Astrocyte (in vitro differentiated cells and primary cell): ENCODE measurements at regions not wholly inside any gene's neighbourhood (a gene's known extent, or its start where the extent isn't known, plus 50 kb on each side); places are given as distances from the start of the nearest gene placed in this dataset.

Experiments
- DNase-seq: peaks from one replicate; pipeline ENCODE4 v3.0.0-alpha.2; 2010; ENCODE audit warnings: low read depth
- FAIRE-seq: peaks from 2 replicates; lab custom pipeline; 2011; peaks lifted over from hg19 to GRCh38; lab: Jason Lieb, UNC
- H2AFZ ChIP-seq: 2 replicates; pipeline ENCODE4 v1.6.0; 2012; ENCODE audit warnings: low read depth, low read length, inconsistent platforms
- H3K27ac ChIP-seq: 2 replicates; pipeline ENCODE4 v1.5.1; 2011; ENCODE audit warnings: low read depth, low read length, inconsistent platforms
- H3K27me3 ChIP-seq: 2 replicates; pipeline ENCODE4 v1.6.0; 2011; ENCODE audit warnings: low read length, inconsistent platforms; ENCODE audit not compliant: insufficient read depth
- H3K36me3 ChIP-seq: 2 replicates; pipeline ENCODE4 v1.5.1; 2011; ENCODE audit warnings: low read length, inconsistent platforms; ENCODE audit not compliant: insufficient read depth
- H3K4me1 ChIP-seq: 2 replicates; pipeline ENCODE4 v1.5.1; 2011; ENCODE audit warnings: low read length, inconsistent platforms; ENCODE audit not compliant: insufficient read depth
- H3K4me2 ChIP-seq: 2 replicates; pipeline ENCODE4 v1.6.0; 2012; ENCODE audit warnings: low read length, inconsistent platforms
- H3K4me3 ChIP-seq: 2 replicates; pipeline ENCODE4 v1.5.1; 2011; ENCODE audit warnings: low read depth, mild to moderate bottlenecking, low read length, inconsistent platforms; ENCODE audit not compliant: insufficient read depth
- H3K79me2 ChIP-seq: 2 replicates; pipeline ENCODE4 v1.6.0; 2012; ENCODE audit warnings: mild to moderate bottlenecking, low read length, inconsistent platforms; ENCODE audit not compliant: insufficient read depth
- H3K9ac ChIP-seq: 2 replicates; pipeline ENCODE4 v1.6.0; 2012; ENCODE audit warnings: mild to moderate bottlenecking, low read length, inconsistent platforms
- H3K9me3 ChIP-seq: 2 replicates; pipeline ENCODE4 v1.5.1; 2012; ENCODE audit warnings: low read depth, mild to moderate bottlenecking, low read length, inconsistent platforms; ENCODE audit not compliant: insufficient read depth
- H4K20me1 ChIP-seq: 2 replicates; pipeline ENCODE4 v1.6.0; 2012; ENCODE audit warnings: low read length, inconsistent platforms; ENCODE audit not compliant: insufficient read depth
- H3K27ac Mint-ChIP-seq: one replicate; pipeline ENCODE4 v1.8.0; 2021; ENCODE audit warnings: mild to moderate bottlenecking, mixed read lengths; ENCODE audit not compliant: unreplicated experiment
- H3K27me3 Mint-ChIP-seq: one replicate; pipeline ENCODE4 v1.8.0; 2021; ENCODE audit warnings: low read depth, mixed read lengths; ENCODE audit not compliant: unreplicated experiment
- H3K36me3 Mint-ChIP-seq: one replicate; pipeline ENCODE4 v1.8.0; 2021; ENCODE audit warnings: low read depth, mixed read lengths; ENCODE audit not compliant: unreplicated experiment
- H3K4me1 Mint-ChIP-seq: one replicate; pipeline ENCODE4 v1.8.0; 2021; ENCODE audit warnings: low read depth, mixed read lengths; ENCODE audit not compliant: unreplicated experiment
- H3K4me3 Mint-ChIP-seq: one replicate; pipeline ENCODE4 v1.8.0; 2021; ENCODE audit warnings: mild to moderate bottlenecking, moderate library complexity, mixed read lengths; ENCODE audit not compliant: unreplicated experiment
- H3K9me3 Mint-ChIP-seq: one replicate; pipeline ENCODE4 v1.8.0; 2021; ENCODE audit warnings: mild to moderate bottlenecking, mixed read lengths; ENCODE audit not compliant: unreplicated experiment
- EZH2 ChIP-seq: IDR thresholded peaks from 2 replicates; pipeline ENCODE4 v1.6.1; 2012; ENCODE audit warnings: mild to moderate bottlenecking, low read length, inconsistent platforms; ENCODE audit not compliant: insufficient read depth
- TF ChIP-seq, protein P1 (sequence below): IDR thresholded peaks from 2 replicates; pipeline ENCODE4 v1.5.1; 2011; ENCODE audit warnings: low read depth, mild to moderate bottlenecking, inconsistent platforms, low read length, moderate library complexity; ENCODE audit not compliant: insufficient read depth

GRCh38 chr2:81648370-81648769 lies 1343.8 kb upstream of the LRRTM1 start:
- H3K9me3 ChIP-seq = no peaks in the 10 kb centered on the region
- H3K4me2 ChIP-seq = no peak overlapping the region
- no peaks in the 10 kb centered on the region for H3K79me2 ChIP-seq
- H3K27ac Mint-ChIP-seq = no peak overlapping the region
- H3K4me3 ChIP-seq = no peak overlapping the region
- H3K27me3 Mint-ChIP-seq = no peaks in the 10 kb centered on the region
- H3K36me3 Mint-ChIP-seq = no peaks in the 10 kb centered on the region
- peaks cover 11% of the 10 kb centered on the region for H3K4me1 Mint-ChIP-seq
- H3K4me1 ChIP-seq = no peaks in the 10 kb centered on the region
- no peak for TF ChIP-seq EZH2
- TF ChIP-seq, protein P1, sequence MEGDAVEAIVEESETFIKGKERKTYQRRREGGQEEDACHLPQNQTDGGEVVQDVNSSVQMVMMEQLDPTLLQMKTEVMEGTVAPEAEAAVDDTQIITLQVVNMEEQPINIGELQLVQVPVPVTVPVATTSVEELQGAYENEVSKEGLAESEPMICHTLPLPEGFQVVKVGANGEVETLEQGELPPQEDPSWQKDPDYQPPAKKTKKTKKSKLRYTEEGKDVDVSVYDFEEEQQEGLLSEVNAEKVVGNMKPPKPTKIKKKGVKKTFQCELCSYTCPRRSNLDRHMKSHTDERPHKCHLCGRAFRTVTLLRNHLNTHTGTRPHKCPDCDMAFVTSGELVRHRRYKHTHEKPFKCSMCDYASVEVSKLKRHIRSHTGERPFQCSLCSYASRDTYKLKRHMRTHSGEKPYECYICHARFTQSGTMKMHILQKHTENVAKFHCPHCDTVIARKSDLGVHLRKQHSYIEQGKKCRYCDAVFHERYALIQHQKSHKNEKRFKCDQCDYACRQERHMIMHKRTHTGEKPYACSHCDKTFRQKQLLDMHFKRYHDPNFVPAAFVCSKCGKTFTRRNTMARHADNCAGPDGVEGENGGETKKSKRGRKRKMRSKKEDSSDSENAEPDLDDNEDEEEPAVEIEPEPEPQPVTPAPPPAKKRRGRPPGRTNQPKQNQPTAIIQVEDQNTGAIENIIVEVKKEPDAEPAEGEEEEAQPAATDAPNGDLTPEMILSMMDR = no peak
- H3K4me3 Mint-ChIP-seq = no peak overlapping the region
- DNase-seq = no peak
- no peaks in the 10 kb centered on the region for H3K27me3 ChIP-seq
- H3K9ac ChIP-seq = no peak overlapping the region
- no peak overlapping the region for H2AFZ ChIP-seq
- H3K9me3 Mint-ChIP-seq = no peaks in the 10 kb centered on the region
- H4K20me1 ChIP-seq = no peaks in the 10 kb centered on the region
- FAIRE-seq = no peak
- no peak overlapping the region for H3K27ac ChIP-seq
- no peaks in the 10 kb centered on the region for H3K36me3 ChIP-seq

- no peak overlapping the region for H3K4me3 ChIP-seq
- H3K4me1 ChIP-seq = no peaks in the 10 kb centered on the region
- H3K27me3 ChIP-seq = no peaks in the 10 kb centered on the region
- H3K9me3 ChIP-seq = no peaks in the 10 kb centered on the region
- no peak overlapping the region for H3K27ac ChIP-seq
- H3K4me3 Mint-ChIP-seq = no peak overlapping the region
- no peaks in the 10 kb centered on the region for H3K9me3 Mint-ChIP-seq
- no peaks in the 10 kb centered on the region for H3K27me3 Mint-ChIP-seq
- no peak overlapping the region for H3K9ac ChIP-seq
- no peak overlapping the region for H3K4me2 ChIP-seq
- peaks cover 11% of the 10 kb centered on the region for H3K4me1 Mint-ChIP-seq
- H3K27ac Mint-ChIP-seq = no peak overlapping the region
- H3K79me2 ChIP-seq = no peaks in the 10 kb centered on the region
- no peaks in the 10 kb centered on the region for H3K36me3 ChIP-seq
- H3K36me3 Mint-ChIP-seq = no peaks in the 10 kb centered on the region
- no peak overlapping the region for H2AFZ ChIP-seq
- TF ChIP-seq, protein P1 = no peak
- TF ChIP-seq EZH2 = no peak
- no peaks in the 10 kb centered on the region for H4K20me1 ChIP-seq
- FAIRE-seq (no peak), DNase-seq (no peak)
These were observed 1343.2 kb upstream of the LRRTM1 start for GRCh38 chr2:81647715-81648230.

GRCh38 chr2:81645745-81646301 lies 1341.3 kb upstream of the LRRTM1 start:
- Histone ChIP-seq H3K4me2 (no peak overlapping the region), H3K4me1 (no peaks in the 10 kb centered on the region), H3K9ac (no peak overlapping the region), H3K36me3 (no peaks in the 10 kb centered on the region), H3K79me2 (no peaks in the 10 kb centered on the region), H3K27ac (no peak overlapping the region), H3K9me3 (no peaks in the 10 kb centered on the region), H3K27me3 (no peaks in the 10 kb centered on the region), H2AFZ (no peak overlapping the region), H3K4me3 (no peak overlapping the region), H4K20me1 (no peaks in the 10 kb centered on the region)
- Mint-ChIP-seq H3K9me3 (no peaks in the 10 kb centered on the region), H3K27ac (no peak overlapping the region), H3K4me3 (no peak overlapping the region), H3K36me3 (no peaks in the 10 kb centered on the region), H3K4me1 (peaks cover 16% of the 10 kb centered on the region), H3K27me3 (no peaks in the 10 kb centered on the region)
- FAIRE-seq (no peak), DNase-seq (no peak)
- no peak for TF ChIP-seq EZH2
- TF ChIP-seq, protein P1 = no peak
